Caki2 (cell line): ENCODE measurements at regions not wholly inside any gene's neighbourhood (a gene's known extent, or its start where the extent isn't known, plus 50 kb on each side); places are given as distances from the start of the nearest gene placed in this dataset.
A peak's percentile ranks its signal among the peaks of the same experiment; 100 is the strongest.

Source experiments
- DNase-seq: peaks from one replicate; pipeline ENCODE4 v3.0.0-alpha.2; 2015; ENCODE audit warnings: low read depth
- in situ Hi-C: cut with HindIII; loops from 2 replicates; pipeline ENCODE4 v1.10.0; 2016; ENCODE audit warnings: low sequenced_read_pairs, low pct_unique_long_range_greater_than_20kb, mixed read lengths

DNA sequence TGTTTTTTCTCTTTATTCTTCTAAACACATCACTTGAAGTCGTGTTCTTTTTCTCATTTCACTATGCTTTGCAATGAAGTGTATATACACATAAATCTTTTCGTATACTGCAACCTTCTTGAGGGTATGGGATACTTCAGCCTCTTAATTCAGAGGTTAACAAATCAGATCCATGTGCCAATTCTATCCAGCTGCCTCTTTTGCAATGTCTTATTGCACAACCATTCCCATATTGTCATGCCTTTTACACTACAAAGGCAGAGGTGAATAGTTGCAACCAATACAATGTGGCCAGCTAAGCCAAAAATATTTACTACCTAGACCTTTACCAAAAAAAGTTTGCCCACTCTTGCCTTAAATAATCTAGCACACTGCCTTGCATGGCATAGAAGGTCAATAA is 224.5 kb upstream of the FOXG1 start:
- in situ Hi-C loops, result no loop called here
- no peak for DNase-seq

DNA sequence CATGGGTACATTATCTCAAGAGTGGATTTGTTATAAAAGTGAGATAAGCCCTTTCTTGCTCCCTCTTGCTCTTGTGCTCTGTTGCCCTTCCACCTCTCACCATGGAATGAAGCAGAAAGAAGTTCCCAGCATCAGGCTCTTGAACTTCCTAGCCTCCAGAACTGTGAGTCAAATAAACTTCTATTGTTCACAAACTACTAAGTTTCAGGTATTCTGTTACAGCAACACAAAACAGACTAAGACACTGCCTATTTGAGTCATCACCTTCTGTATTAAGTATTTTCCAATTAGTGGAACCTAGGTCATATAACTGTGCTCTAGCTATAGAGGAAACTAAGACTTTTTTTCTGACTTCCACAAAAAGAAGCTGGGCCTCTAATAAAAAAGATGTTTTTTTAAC is 201.2 kb upstream of the FOXG1 start:
- in situ Hi-C loops, result no loop called here
- DNase-seq, result no peak

DNA sequence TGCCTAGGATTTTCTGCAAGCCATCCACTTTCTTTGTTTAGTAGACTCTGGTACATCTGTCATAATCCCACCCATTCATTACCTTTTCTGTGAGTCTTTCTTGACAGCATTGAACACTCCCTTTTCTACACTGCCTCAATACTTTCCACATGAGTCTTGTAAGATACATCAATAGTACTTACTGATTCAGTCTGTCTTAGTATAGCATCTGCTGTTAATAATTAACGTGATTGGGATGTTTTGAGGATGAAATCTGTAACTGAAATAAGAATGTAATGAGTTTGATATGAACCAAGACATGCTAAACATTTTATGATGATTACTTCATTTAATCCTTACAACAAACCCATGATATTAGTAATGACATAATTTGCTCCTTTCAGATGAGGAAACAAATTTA is 196.2 kb upstream of the FOXG1 start:
- DNase-seq, result no peak
- in situ Hi-C loops, result no loop called here

DNA sequence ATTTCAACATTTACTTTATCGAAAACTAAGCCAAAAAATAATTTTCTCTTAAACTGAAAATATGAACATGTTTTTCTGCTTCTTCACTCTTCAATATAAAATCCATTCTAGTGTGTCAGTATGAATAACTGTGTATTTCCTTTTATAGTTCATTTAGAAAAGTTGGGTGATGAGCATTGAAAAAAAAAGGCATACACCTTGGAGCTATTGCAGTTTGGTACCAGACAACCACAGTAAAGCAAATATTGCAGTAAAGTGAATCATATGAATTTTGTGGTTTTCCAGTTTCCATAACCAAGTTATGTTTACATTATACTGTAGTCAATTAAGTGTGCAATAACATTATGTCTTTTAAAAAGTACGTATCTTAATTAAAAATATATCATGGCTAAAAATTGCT is 195.0 kb upstream of the FOXG1 start:
- no peak for DNase-seq
- in situ Hi-C loops, result no loop called here

- in situ Hi-C loops, result no loop called here
- no peak for DNase-seq
Observed at GRCh38 chr14:28576523-28576922, 190.1 kb upstream of the FOXG1 start.

DNA sequence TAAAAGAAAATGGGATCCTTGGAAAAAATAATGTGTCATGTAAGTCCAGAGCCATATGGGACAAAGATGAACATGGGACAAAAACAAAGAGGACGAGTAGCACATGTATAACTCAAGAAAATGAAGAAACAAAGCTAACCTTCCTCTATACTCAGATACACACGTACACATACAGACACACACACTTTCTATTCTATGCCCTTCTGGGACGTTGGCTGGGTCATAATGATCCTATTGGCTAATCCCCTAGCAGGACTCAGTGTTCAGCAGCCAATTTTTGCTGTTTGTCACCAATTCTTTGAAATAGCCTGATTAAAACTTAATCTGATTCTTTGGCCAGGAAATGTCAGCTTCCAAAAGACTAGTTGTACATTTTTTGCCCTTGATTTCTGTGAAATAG is 189.4 kb upstream of the FOXG1 start:
- in situ Hi-C loops, result no loop called here
- DNase-seq, result no peak

- no peak for DNase-seq
- in situ Hi-C loops, result no loop called here
Observed at GRCh38 chr14:28577711-28578131, 188.9 kb upstream of the FOXG1 start.

DNA sequence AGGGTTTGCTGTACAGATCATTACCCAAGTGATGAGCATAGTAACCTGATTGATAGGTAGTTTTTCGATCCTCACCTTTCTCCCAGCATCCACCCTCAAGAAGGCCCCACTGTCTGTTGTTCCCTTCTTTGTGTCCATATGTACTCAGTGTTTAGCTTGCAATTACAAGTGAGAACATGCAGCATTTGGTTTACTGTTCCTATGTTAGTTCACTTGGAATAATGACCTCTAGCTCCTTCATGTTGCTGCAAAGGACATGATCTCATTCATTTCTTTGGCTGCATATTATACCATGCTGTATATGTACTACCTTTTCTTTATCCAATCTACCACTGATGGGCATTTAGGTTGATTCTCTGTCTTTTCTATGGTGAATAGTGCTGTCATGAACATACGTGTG is 181.6 kb upstream of the FOXG1 start:
- no peak for DNase-seq
- in situ Hi-C loops, result no loop called here

DNA sequence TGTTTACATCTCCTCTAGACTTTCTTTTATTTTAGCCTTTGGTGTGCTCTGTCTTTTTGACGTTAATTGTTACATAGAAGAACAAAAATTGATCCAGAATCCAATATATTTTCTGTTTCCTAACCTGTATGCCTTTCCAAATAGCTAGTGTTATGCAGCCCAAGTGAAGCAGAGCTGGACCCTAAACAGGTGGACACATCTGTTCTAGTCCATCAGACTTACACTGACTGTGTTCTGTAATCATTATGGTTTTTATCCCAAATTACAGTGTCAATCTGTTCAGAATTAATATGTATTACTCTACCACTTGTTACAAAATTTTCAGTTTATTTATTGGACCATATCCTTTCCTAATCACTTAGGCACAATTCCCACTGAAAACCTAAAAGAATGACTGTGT is 176.8 kb upstream of the FOXG1 start:
- no peak for DNase-seq
- in situ Hi-C loops, result no loop called here

GRCh38 chr14:28596391-28596790 is 170.2 kb upstream of the FOXG1 start:
- in situ Hi-C loops, result no loop called here
- DNase-seq, result no peak

GRCh38 chr14:28599191-28599590 is 167.4 kb upstream of the FOXG1 start:
- in situ Hi-C loops, result no loop called here

DNA sequence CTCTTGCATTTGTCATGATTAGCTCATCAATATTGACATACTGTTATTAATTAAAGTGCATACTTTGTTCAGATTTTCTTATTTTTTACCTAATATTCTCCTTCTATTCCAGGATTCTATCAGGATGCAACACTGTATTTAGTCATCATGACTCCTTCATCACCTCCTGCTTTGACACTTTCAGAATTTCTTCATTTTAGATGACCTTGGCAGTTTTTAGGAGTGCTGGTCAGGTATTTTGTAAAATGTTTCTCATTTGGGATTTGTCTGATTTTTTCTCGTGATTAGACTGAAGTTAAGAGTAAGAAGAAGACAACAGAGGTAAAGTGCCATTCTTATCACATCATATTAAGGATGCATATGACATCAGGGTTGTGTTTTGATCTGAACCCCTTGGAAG is 167.0 kb upstream of the FOXG1 start:
- DNase-seq, result no peak
- in situ Hi-C loops, result no loop called here

More at GRCh38 chr14:28599191-28599590, 167.4 kb upstream of the FOXG1 start:
- no peak for DNase-seq

DNA sequence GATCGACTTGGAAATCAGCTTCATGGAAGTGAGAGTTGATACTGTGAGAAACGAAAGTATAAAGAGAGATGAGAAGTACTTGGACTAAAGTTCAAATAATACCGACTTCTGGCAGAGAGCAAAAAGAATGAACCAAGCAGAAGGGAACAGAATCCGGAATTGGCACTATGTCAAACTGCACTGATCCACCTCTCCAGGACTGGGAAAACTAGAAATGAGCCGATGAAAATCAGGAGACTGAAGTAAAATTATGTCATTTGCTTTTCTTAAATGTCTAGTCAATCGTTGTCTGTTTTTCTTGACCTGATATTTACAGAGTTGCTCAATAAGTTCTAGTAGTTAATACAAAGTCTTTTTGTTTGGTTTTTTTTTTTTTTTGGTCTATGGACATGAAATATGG is 163.0 kb upstream of the FOXG1 start:
- in situ Hi-C loops, result no loop called here
- no peak for DNase-seq

- in situ Hi-C loops, result no loop called here
Observed at GRCh38 chr14:28607661-28608060, 158.9 kb upstream of the FOXG1 start.

DNA sequence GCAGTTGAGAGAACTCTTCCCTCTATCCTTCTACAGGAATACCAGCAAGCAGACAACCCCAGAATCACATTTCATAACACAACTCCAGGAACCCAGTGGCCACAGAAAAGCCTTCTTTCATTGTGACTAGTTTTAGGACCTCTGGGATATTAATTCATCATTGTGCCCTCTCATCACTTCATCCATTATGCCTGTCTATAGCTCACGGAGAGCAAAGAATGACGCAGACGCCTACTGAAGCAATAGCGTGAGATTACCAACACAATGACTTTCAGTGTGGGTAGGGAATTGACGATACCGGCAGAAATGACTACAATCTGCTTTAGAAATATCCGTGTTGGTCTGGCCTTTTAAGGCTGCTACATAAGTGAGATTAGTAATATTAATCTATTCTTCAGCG is 158.1 kb upstream of the FOXG1 start:
- in situ Hi-C loops, result no loop called here
- DNase-seq, result no peak

More at GRCh38 chr14:28607661-28608060, 158.9 kb upstream of the FOXG1 start:
- DNase-seq, result no peak

GRCh38 chr14:28608851-28609828 is 157.4 kb upstream of the FOXG1 start:
- in situ Hi-C loops, result no loop called here

GRCh38 chr14:28612414-28612813 is 154.2 kb upstream of the FOXG1 start:
- DNase-seq, result no peak
- in situ Hi-C loops, result no loop called here

More at GRCh38 chr14:28608851-28609828, 157.4 kb upstream of the FOXG1 start:
- peak; percentile 35 for DNase-seq

DNA sequence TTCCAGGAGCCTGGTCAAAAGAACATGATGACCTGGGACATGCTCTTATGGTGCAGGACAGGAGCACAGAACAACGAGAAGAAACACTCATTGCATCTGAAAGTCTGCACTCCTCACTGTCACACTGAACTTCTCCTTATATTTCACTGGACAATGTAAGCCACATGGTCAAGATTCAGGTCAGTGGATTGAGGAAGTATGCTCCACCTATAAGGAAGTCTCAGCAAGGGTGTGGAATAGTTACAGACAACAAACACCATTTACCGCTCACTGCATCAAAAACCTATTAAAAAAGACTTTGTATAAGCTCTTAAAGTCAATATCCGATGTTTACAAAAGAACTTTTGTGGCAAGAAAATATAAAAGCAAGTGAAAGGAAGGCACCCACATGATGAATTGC is 153.1 kb upstream of the FOXG1 start:
- in situ Hi-C loops, result no loop called here
- DNase-seq, result no peak

DNA sequence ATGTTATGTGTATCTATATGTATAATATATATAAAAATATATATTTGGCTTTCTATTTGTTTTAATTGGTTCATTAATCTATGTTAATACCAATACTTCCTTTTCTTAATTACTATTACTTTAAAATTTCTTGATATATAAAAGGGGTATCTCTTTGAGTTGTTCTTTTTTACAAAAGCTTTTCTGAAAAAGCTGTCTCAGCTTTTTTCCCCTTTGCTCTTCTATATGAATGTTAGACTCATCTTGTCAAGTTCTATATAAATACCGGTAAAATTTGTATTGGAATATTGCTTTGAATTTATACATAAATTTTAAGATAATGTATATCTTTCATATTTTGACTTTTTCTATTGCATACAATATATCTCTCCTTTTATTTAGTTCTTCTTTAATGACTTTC is 139.8 kb upstream of the FOXG1 start:
- no peak for DNase-seq
- in situ Hi-C loops, result no loop called here
